GM19025 (cell line): ENCODE measurements at regions not wholly inside any gene's neighbourhood (a gene's known extent, or its start where the extent isn't known, plus 50 kb on each side); places are given as distances from the start of the nearest gene placed in this dataset.
"Not testable (repeated sequence)": the region's sequence is repeated elsewhere in the genome, so short reads cannot be mapped to it uniquely, and the experiment has no call there.

Experiments used
- ATAC-seq: cut with Tn5 transposase; IDR thresholded peaks from one replicate; pipeline ENCODE4 v1.9.1; 2021; ENCODE audit warnings: mild to moderate bottlenecking, low read depth, moderate library complexity; ENCODE audit not compliant: unreplicated experiment

- no peak for ATAC-seq
These were observed 293.9 kb upstream of the RIOK2 start for GRCh38 chr5:97476852-97477534.

- ATAC-seq = no peak
These were observed 295.4 kb upstream of the RIOK2 start for GRCh38 chr5:97478483-97478882.

- ATAC-seq = no peak
These were observed 297.3 kb upstream of the RIOK2 start for GRCh38 chr5:97480313-97480712.

GRCh38 chr5:97488126-97488668, 305.1 kb upstream of the RIOK2 start:
- no peak for ATAC-seq

GRCh38 chr5:97489010-97489840, 306.2 kb upstream of the RIOK2 start:
- ATAC-seq = no peak

- no peak for ATAC-seq
These were observed 311.4 kb upstream of the RIOK2 start for GRCh38 chr5:97494465-97494864.

GRCh38 chr5:97495301-97495700, 312.3 kb upstream of the RIOK2 start:
- ATAC-seq = no peak

GRCh38 chr5:97496037-97496436, 313.0 kb upstream of the RIOK2 start:
- no peak for ATAC-seq

- ATAC-seq = no peak
These were observed 315.6 kb upstream of the RIOK2 start for GRCh38 chr5:97498657-97499056.

GRCh38 chr5:97499605-97500004, 316.6 kb upstream of the RIOK2 start:
- no peak for ATAC-seq

GRCh38 chr5:97501286-97501964, 318.4 kb upstream of the RIOK2 start:
- ATAC-seq = no peak

- no peak for ATAC-seq
These were observed 318.9 kb upstream of the RIOK2 start for GRCh38 chr5:97501965-97502305.

GRCh38 chr5:97508864-97509263, 325.8 kb upstream of the RIOK2 start:
- no peak for ATAC-seq

- ATAC-seq = not testable (repeated sequence)
These were observed 336.5 kb upstream of the RIOK2 start for GRCh38 chr5:97519565-97519964.

- ATAC-seq = not testable (repeated sequence)
These were observed 340.3 kb upstream of the RIOK2 start for GRCh38 chr5:97523336-97523735.

GRCh38 chr5:97525780-97526179, 342.7 kb upstream of the RIOK2 start:
- ATAC-seq = no peak

GRCh38 chr5:97528941-97529340, 345.9 kb upstream of the RIOK2 start:
- ATAC-seq = no peak

- ATAC-seq = no peak
These were observed 346.4 kb upstream of the RIOK2 start for GRCh38 chr5:97529354-97529985.

- ATAC-seq = peak; percentile 88
These were observed 348.5 kb upstream of the RIOK2 start for GRCh38 chr5:97531549-97531948.

GRCh38 chr5:97534166-97534565, 351.1 kb upstream of the RIOK2 start:
- peak; percentile 39 for ATAC-seq

- ATAC-seq = no peak
These were observed 353.6 kb upstream of the RIOK2 start for GRCh38 chr5:97536683-97537082.
